Endothelial cell (in vitro differentiated cells): ENCODE measurements at regions not wholly inside any gene's neighbourhood (a gene's known extent, or its start where the extent isn't known, plus 50 kb on each side); places are given as distances from the start of the nearest gene placed in this dataset.

Source experiments
- DNase-seq: peaks from one replicate; pipeline ENCODE4 v3.0.0; 2021; ENCODE audit warnings: low spot score
- H3K27ac Mint-ChIP-seq: one replicate; pipeline ENCODE4 v1.8.0; 2021; ENCODE audit warnings: mixed read lengths, inconsistent platforms; ENCODE audit not compliant: unreplicated experiment
- H3K27me3 Mint-ChIP-seq: one replicate; pipeline ENCODE4 v1.8.0; 2021; ENCODE audit warnings: mild to moderate bottlenecking, moderate library complexity, mixed read lengths, inconsistent platforms; ENCODE audit not compliant: unreplicated experiment
- H3K36me3 Mint-ChIP-seq: one replicate; pipeline ENCODE4 v1.8.0; 2021; ENCODE audit warnings: mild to moderate bottlenecking, low read depth, mixed read lengths, inconsistent platforms; ENCODE audit not compliant: unreplicated experiment
- H3K4me1 Mint-ChIP-seq: one replicate; pipeline ENCODE4 v1.8.0; 2021; ENCODE audit warnings: mild to moderate bottlenecking, mixed read lengths, inconsistent platforms; ENCODE audit not compliant: unreplicated experiment
- H3K4me3 Mint-ChIP-seq: one replicate; pipeline ENCODE4 v1.8.0; 2021; ENCODE audit warnings: mild to moderate bottlenecking, mixed read lengths, inconsistent platforms; ENCODE audit not compliant: unreplicated experiment
- H3K9me3 Mint-ChIP-seq: one replicate; pipeline ENCODE4 v1.8.0; 2021; ENCODE audit warnings: mixed read lengths, inconsistent platforms; ENCODE audit not compliant: unreplicated experiment
- TF ChIP-seq, protein P1 (sequence below): fragments of 200-600 bp; sonication (generic); IDR thresholded peaks from one replicate; pipeline ENCODE4 v1.5.0; 2021; ENCODE audit warnings: antibody characterized with exemption; ENCODE audit not compliant: unreplicated experiment

- peaks cover 4% of the 10 kb centered on the region for H3K27me3 Mint-ChIP-seq
- H3K27ac Mint-ChIP-seq = no peak overlapping the region
- TF ChIP-seq, protein P1, sequence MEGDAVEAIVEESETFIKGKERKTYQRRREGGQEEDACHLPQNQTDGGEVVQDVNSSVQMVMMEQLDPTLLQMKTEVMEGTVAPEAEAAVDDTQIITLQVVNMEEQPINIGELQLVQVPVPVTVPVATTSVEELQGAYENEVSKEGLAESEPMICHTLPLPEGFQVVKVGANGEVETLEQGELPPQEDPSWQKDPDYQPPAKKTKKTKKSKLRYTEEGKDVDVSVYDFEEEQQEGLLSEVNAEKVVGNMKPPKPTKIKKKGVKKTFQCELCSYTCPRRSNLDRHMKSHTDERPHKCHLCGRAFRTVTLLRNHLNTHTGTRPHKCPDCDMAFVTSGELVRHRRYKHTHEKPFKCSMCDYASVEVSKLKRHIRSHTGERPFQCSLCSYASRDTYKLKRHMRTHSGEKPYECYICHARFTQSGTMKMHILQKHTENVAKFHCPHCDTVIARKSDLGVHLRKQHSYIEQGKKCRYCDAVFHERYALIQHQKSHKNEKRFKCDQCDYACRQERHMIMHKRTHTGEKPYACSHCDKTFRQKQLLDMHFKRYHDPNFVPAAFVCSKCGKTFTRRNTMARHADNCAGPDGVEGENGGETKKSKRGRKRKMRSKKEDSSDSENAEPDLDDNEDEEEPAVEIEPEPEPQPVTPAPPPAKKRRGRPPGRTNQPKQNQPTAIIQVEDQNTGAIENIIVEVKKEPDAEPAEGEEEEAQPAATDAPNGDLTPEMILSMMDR = no peak
- no peaks in the 10 kb centered on the region for H3K9me3 Mint-ChIP-seq
- H3K36me3 Mint-ChIP-seq = no peaks in the 10 kb centered on the region
- no peak for DNase-seq
- H3K4me1 Mint-ChIP-seq = no peaks in the 10 kb centered on the region
- no peak overlapping the region for H3K4me3 Mint-ChIP-seq
Measured at GRCh38 chr19:30854207-30854606, 482.0 kb downstream of the ZNF536 start.

- TF ChIP-seq, protein P1 = no peak
- no peak overlapping the region for H3K27ac Mint-ChIP-seq
- no peak overlapping the region for H3K4me3 Mint-ChIP-seq
- no peak for DNase-seq
- peaks cover 4% of the 10 kb centered on the region for H3K27me3 Mint-ChIP-seq
- H3K36me3 Mint-ChIP-seq = no peaks in the 10 kb centered on the region
- H3K9me3 Mint-ChIP-seq = no peaks in the 10 kb centered on the region
- no peaks in the 10 kb centered on the region for H3K4me1 Mint-ChIP-seq
Measured at GRCh38 chr19:30853036-30853435, 480.9 kb downstream of the ZNF536 start.

DNA sequence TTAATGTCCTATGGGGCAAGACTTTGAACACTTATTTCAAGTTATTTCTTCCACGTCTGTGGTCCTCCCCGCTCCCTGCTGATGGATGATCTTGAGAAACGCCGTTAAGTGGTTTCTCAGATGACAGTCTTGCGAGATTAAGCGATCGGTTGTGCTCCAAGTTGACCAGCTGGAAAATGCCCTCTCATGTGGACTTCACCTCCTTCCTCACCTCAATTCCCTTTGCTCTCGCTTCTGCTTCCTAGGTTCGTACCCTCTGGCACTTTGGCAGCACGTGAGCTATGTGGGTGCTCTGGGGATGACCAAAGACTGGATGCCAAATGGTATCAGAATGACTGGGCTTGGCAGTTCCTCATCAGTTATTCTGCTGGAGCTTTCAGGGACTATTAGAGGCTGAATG is 480.0 kb downstream of the ZNF536 start:
- Mint-ChIP-seq H3K36me3 (no peaks in the 10 kb centered on the region), H3K9me3 (no peaks in the 10 kb centered on the region), H3K4me3 (no peak overlapping the region), H3K27me3 (peaks cover 1% of the 10 kb centered on the region), H3K27ac (no peak overlapping the region), H3K4me1 (no peaks in the 10 kb centered on the region)
- no peak for DNase-seq
- TF ChIP-seq, protein P1 = no peak

DNA sequence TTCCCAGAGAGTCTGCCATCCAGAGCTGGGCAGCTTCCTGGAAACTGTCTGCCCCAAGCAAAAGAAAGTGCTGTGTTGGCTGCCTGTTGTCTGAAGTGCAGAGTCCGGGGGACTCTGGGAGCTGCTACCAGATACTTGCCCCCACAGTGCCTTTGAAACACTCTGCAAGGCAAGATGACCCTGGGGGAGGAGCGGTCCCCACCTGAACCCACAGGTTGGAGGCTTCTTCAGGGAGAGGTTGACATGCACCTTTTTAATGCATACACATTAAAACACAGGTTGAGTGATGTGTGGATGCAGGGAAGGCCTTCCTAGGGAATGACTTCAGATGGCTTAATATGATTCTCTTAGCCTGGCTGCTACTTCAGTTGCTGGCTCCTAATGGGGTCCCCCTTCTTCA is 479.5 kb downstream of the ZNF536 start:
- no peak overlapping the region for H3K27ac Mint-ChIP-seq
- no peaks in the 10 kb centered on the region for H3K9me3 Mint-ChIP-seq
- H3K36me3 Mint-ChIP-seq = no peaks in the 10 kb centered on the region
- H3K27me3 Mint-ChIP-seq = no peaks in the 10 kb centered on the region
- TF ChIP-seq, protein P1 = no peak
- no peaks in the 10 kb centered on the region for H3K4me1 Mint-ChIP-seq
- H3K4me3 Mint-ChIP-seq = no peak overlapping the region
- DNase-seq = no peak

- TF ChIP-seq, protein P1 = no peak
- peaks cover 7% of the 10 kb centered on the region for H3K4me1 Mint-ChIP-seq
- H3K36me3 Mint-ChIP-seq = no peaks in the 10 kb centered on the region
- no peaks in the 10 kb centered on the region for H3K9me3 Mint-ChIP-seq
- H3K27ac Mint-ChIP-seq = no peak overlapping the region
- peaks cover 3% of the 10 kb centered on the region for H3K27me3 Mint-ChIP-seq
- H3K4me3 Mint-ChIP-seq = no peak overlapping the region
- no peak for DNase-seq
Measured at GRCh38 chr19:30848636-30849425, 476.6 kb downstream of the ZNF536 start.
